Hypothalamus (tissue), 51 donors: ENCODE measurements at regions not wholly inside any gene's neighbourhood (a gene's known extent, or its start where the extent isn't known, plus 50 kb on each side); places are given as distances from the start of the nearest gene placed in this dataset.

Experiments used
- DNase-seq, 51 donors: peaks; one replicate each; lab custom pipeline; 2025; lab: John Stamatoyannopoulos, UW

- no peak for DNase-seq
These were observed 1034.5 kb upstream of the PHF14 start for GRCh38 chr7:9939176-9939575.

GRCh38 chr7:9945131-9945530 is 1028.5 kb upstream of the PHF14 start:
- DNase-seq, result no peak

GRCh38 chr7:9945857-9946256 is 1027.8 kb upstream of the PHF14 start:
- no peak for DNase-seq

GRCh38 chr7:9955138-9955537 is 1018.5 kb upstream of the PHF14 start:
- DNase-seq, result no peak

GRCh38 chr7:9958486-9958885 is 1015.2 kb upstream of the PHF14 start:
- no peak for DNase-seq

- DNase-seq, result no peak
These were observed 1013.2 kb upstream of the PHF14 start for GRCh38 chr7:9960460-9960859.

- DNase-seq, result no peak
These were observed 1012.3 kb upstream of the PHF14 start for GRCh38 chr7:9961161-9961922.

GRCh38 chr7:9962742-9963141 is 1010.9 kb upstream of the PHF14 start:
- DNase-seq, result no peak

GRCh38 chr7:9978106-9979064 is 995.3 kb upstream of the PHF14 start:
- no peak for DNase-seq

GRCh38 chr7:9981742-9982349 is 991.8 kb upstream of the PHF14 start:
- no peak for DNase-seq

GRCh38 chr7:9983048-9983447 is 990.6 kb upstream of the PHF14 start:
- no peak for DNase-seq

- no peak for DNase-seq
These were observed 958.0 kb upstream of the PHF14 start for GRCh38 chr7:10015687-10016086.

GRCh38 chr7:10022480-10022879 is 951.2 kb upstream of the PHF14 start:
- no peak for DNase-seq

- peak in 22 of 51 donors; percentile 0 to 55 (median 8) for DNase-seq
These were observed 950.7 kb upstream of the PHF14 start for GRCh38 chr7:10022957-10023356.

GRCh38 chr7:10034843-10035556 is 938.7 kb upstream of the PHF14 start:
- no peak for DNase-seq

GRCh38 chr7:10036693-10037092 is 937.0 kb upstream of the PHF14 start:
- DNase-seq, result no peak

- no peak for DNase-seq
These were observed 935.3 kb upstream of the PHF14 start for GRCh38 chr7:10038351-10038750.

- no peak for DNase-seq
These were observed 933.0 kb upstream of the PHF14 start for GRCh38 chr7:10040674-10041073.

GRCh38 chr7:10070899-10071298 is 902.8 kb upstream of the PHF14 start:
- DNase-seq, result no peak

GRCh38 chr7:10075866-10076265 is 897.8 kb upstream of the PHF14 start:
- peak in 1 of 51 donors; percentile 20 for DNase-seq
